H1 (cell line): ENCODE measurements at regions not wholly inside any gene's neighbourhood (a gene's known extent, or its start where the extent isn't known, plus 50 kb on each side); places are given as distances from the start of the nearest gene placed in this dataset.

Source experiments
- CBX8 ChIP-seq: fragments of 300-800, 300-1000 bp; sonication (generic); IDR thresholded peaks from 2 replicates; pipeline ENCODE4 v1.7.1; 2016; ENCODE audit warnings: low read depth, low read length, borderline replicate concordance
- CTBP2 ChIP-seq: IDR thresholded peaks from 2 replicates; pipeline ENCODE4 v1.7.0; 2011; ENCODE audit warnings: borderline replicate concordance, mild to moderate bottlenecking, moderate library complexity, mixed read lengths, low read length; ENCODE audit not compliant: insufficient read depth, insufficient read length
- HDAC2 ChIP-seq, 2 experiments: fragments of 300-600 bp in 1 of 2; sonication (generic) in 1 of 2; IDR thresholded peaks; 2 replicates each; pipeline ENCODE4 v1.6.1; 2011 to 2012; ENCODE audit warnings: low read depth in 2 of 2, low read length in 2 of 2, mild to moderate bottlenecking in 2 of 2, moderate library complexity in 2 of 2, borderline replicate concordance in 1 of 2, inconsistent platforms in 1 of 2
- PHF8 ChIP-seq: fragments of 200-600 bp; sonication (generic); conservative IDR thresholded peaks from 2 replicates; pipeline ENCODE4 v1.7.1; 2012; ENCODE audit warnings: low read depth, mild to moderate bottlenecking, inconsistent platforms, low read length, moderate library complexity
- TAF1 ChIP-seq: IDR thresholded peaks from 2 replicates; pipeline ENCODE4 v1.6.1; 2011; ENCODE audit warnings: mild to moderate bottlenecking, low read depth, low read length
- TF ChIP-seq, protein P1 (sequence below): IDR thresholded peaks from 2 replicates; pipeline ENCODE4 v1.6.1; 2012; ENCODE audit warnings: inconsistent platforms

GRCh38 chr18:78771496-78772359 lies 207.9 kb upstream of the SALL3 start (continued):
- TF ChIP-seq HDAC2 (IDR thresholded peaks at IDR 0.05; ENCODE audit: borderline replicate concordance in 1 of 2, low read depth in 2 of 2, low read length in 2 of 2) (no peak), CTBP2 (no peak), PHF8 (no peak), TAF1 (no peak), CBX8 (no peak)
- TF ChIP-seq, protein P1, sequence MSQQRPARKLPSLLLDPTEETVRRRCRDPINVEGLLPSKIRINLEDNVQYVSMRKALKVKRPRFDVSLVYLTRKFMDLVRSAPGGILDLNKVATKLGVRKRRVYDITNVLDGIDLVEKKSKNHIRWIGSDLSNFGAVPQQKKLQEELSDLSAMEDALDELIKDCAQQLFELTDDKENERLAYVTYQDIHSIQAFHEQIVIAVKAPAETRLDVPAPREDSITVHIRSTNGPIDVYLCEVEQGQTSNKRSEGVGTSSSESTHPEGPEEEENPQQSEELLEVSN = no peak
